B cell (primary cell): ENCODE measurements at regions not wholly inside any gene's neighbourhood (a gene's known extent, or its start where the extent isn't known, plus 50 kb on each side); places are given as distances from the start of the nearest gene placed in this dataset.

Source experiments
- ATAC-seq: fragments of 200-7000 bp; cut with Tn5 transposase; one replicate; pipeline ENCODE4 v1.10.0; 2021; ENCODE audit warnings: low read depth, mild to moderate bottlenecking, moderate number of reproducible peaks, moderate library complexity
- CTCF ChIA-PET: fragments of 350-600 bp; sonication (Branson Sonifier 250); formaldehyde crosslinking; loops from one replicate; lab custom pipeline; 2021; ENCODE audit warnings: antibody characterized with exemption, inconsistent platforms; lab: Charles Lee
- POLR2A ChIA-PET: fragments of 350-600 bp; sonication (Branson Sonifier 250); formaldehyde crosslinking; loops from one replicate; lab custom pipeline; 2021; ENCODE audit warnings: antibody characterized with exemption; lab: Charles Lee
- DNase-seq: peaks from one replicate; pipeline ENCODE4 v3.0.0; 2013
- H2AFZ ChIP-seq: 2 replicates; pipeline ENCODE4 v1.6.1; 2012; ENCODE audit warnings: mild to moderate bottlenecking, low read depth, low read length; ENCODE audit not compliant: insufficient read depth, poor library complexity, severe bottlenecking
- H3K27ac ChIP-seq, 2 donors: 1 replicate in 1 of 2; 2 replicates in 1 of 2; pipeline ENCODE4 v1.5.1; 2012 to 2013; ENCODE audit warnings: low read length in 2 of 2, mild to moderate bottlenecking in 2 of 2, moderate library complexity in 1 of 2
- H3K27me3 ChIP-seq, 4 experiments: fragments of 200-600 bp in 1 of 4; sonication (generic) in 1 of 4; replicated peaks in 1 of 4; 1 replicate in 2 of 4; 2 replicates in 2 of 4; pipeline versions ENCODE4 v1.6.1 to v1.7.0; 2013 to 2016; ENCODE audit warnings: low read length in 3 of 4, mild to moderate bottlenecking in 2 of 4, mixed read lengths in 1 of 4, moderate library complexity in 1 of 4; ENCODE audit not compliant: insufficient read depth in 4 of 4, control insufficient read depth in 3 of 4; ENCODE audit errors: control extremely low read depth in 1 of 4
- H3K36me3 ChIP-seq, 2 experiments: replicated peaks in 1 of 2; 1 replicate in 1 of 2; 2 replicates in 1 of 2; pipeline versions ENCODE4 v1.6.1 to v1.7.1; 2013; ENCODE audit warnings: low read length in 1 of 2; ENCODE audit not compliant: insufficient read depth in 2 of 2, control insufficient read depth in 1 of 2; ENCODE audit errors: control extremely low read depth in 1 of 2, extremely low read depth in 1 of 2
- H3K4me1 ChIP-seq, 2 donors: fragments of 200-600 bp in 1 of 2; sonication (generic) in 1 of 2; 1 replicate in 1 of 2; 2 replicates in 1 of 2; pipeline versions ENCODE4 v1.5.1 to v1.6.1; 2013 to 2017; ENCODE audit warnings: low read length in 2 of 2; ENCODE audit not compliant: control insufficient read depth in 2 of 2, insufficient read depth in 2 of 2
- H3K4me2 ChIP-seq: replicated peaks from 2 replicates; pipeline ENCODE3; 2012; ENCODE audit warnings: mild to moderate bottlenecking, low read depth, low read length; ENCODE audit not compliant: poor library complexity, severe bottlenecking
- H3K4me3 ChIP-seq, 5 experiments: fragments of 200-600 bp in 1 of 5; sonication (generic) in 1 of 5; 1 replicate in 3 of 5; 2 replicates in 2 of 5; pipeline versions ENCODE4 v1.5.1 to v1.7.0; 2011 to 2016; ENCODE audit warnings: low read length in 4 of 5, mild to moderate bottlenecking in 4 of 5, low read depth in 2 of 5, control low read depth in 1 of 5, moderate library complexity in 1 of 5; ENCODE audit not compliant: insufficient read depth in 1 of 5; ENCODE audit errors: control extremely low read depth in 1 of 5, extremely low read depth in 1 of 5
- H3K79me2 ChIP-seq: fragments of 200-600 bp; sonication (generic); one replicate; pipeline ENCODE4 v1.6.0; 2016; ENCODE audit warnings: low read length; ENCODE audit not compliant: control insufficient read depth, insufficient read depth
- H3K9ac ChIP-seq: fragments of 200-600 bp; sonication (generic); 2 replicates; pipeline ENCODE4 v1.6.1; 2017; ENCODE audit warnings: mild to moderate bottlenecking, low read length, moderate library complexity
- H3K9me3 ChIP-seq, 3 donors: one replicate each; pipeline versions ENCODE4 v1.6.1 to v1.7.1; 2013; ENCODE audit warnings: low read length in 2 of 3; ENCODE audit not compliant: control insufficient read depth in 2 of 3, insufficient read depth in 1 of 3; ENCODE audit errors: control extremely low read depth in 1 of 3
- H4K20me1 ChIP-seq: 2 replicates; pipeline ENCODE4 v1.6.0; 2012; ENCODE audit warnings: mild to moderate bottlenecking, low read length; ENCODE audit not compliant: insufficient read depth, control insufficient read depth, poor library complexity, severe bottlenecking
- H3K27ac Mint-ChIP-seq: one replicate; pipeline ENCODE4 v1.8.0; 2021; ENCODE audit warnings: mixed read lengths
- H3K27me3 Mint-ChIP-seq: one replicate; pipeline ENCODE4 v1.8.0; 2021; ENCODE audit warnings: mixed read lengths
- H3K4me1 Mint-ChIP-seq: one replicate; pipeline ENCODE4 v1.8.0; 2021; ENCODE audit warnings: mixed read lengths
- H3K4me3 Mint-ChIP-seq: one replicate; pipeline ENCODE4 v1.8.0; 2021; ENCODE audit warnings: mixed read lengths
- H3K9me3 Mint-ChIP-seq: one replicate; pipeline ENCODE4 v1.8.0; 2022; ENCODE audit warnings: mixed read lengths; ENCODE audit not compliant: insufficient read depth
- CTCF ChIP-seq: fragments of 200-600 bp; IDR thresholded peaks from one replicate; pipeline ENCODE4 v1.8.0; 2022; ENCODE audit warnings: antibody characterized with exemption, mild to moderate bottlenecking
- EZH2 ChIP-seq: IDR thresholded peaks from 2 replicates; pipeline ENCODE4 v1.6.1; 2012; ENCODE audit warnings: borderline replicate concordance, low read depth, mild to moderate bottlenecking, moderate library complexity, low read length; ENCODE audit not compliant: insufficient read depth, poor library complexity, severe bottlenecking
- WGBS: methylation state at CpG from one replicate; pipeline ENCODE4 v1.1.5; 2013; ENCODE audit warnings: missing lambda C conversion rate; ENCODE audit not compliant: insufficient coverage; 5-methylcytosine and 5-hydroxymethylcytosine counted together
- intact Hi-C: fragments of 100-400 bp; cut with micrococcal nuclease; formaldehyde crosslinking; loops from one replicate; pipeline ENCODE4 v1.10.0; 2022

DNA sequence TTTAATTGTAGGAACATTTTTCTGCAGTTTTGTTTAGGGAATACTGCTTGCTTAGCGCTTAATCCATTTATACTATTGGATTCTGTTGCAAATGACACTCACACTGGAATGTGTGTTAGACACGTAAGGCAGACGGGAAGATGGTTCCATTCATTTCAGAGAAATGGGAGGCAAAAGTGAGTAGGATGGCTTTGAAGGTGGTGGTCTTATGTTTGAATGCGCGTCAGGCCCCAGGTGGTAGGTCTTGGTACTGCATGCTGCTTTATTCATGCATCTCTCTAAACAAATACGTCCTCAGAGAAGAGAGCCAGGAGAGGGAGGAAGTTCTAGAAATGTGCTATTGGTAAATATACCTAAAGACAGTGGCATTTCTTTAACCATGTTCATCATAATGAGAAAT is 997.6 kb upstream of the RBFOX1 start:
- Histone ChIP-seq H3K36me3 (no peaks in the 10 kb centered on the region), H3K79me2 (no peaks in the 10 kb centered on the region), H3K27me3 (no peaks in the 10 kb centered on the region), H4K20me1 (no peaks in the 10 kb centered on the region), H3K4me3 (no peak overlapping the region), H3K4me2 (no peak overlapping the region), H2AFZ (no peak overlapping the region), H3K9me3 (peaks cover 0 to 3% (median under 1%) of the 10 kb centered on the region in 3 donors), H3K9ac (no peak overlapping the region), H3K4me1 (no peaks in the 10 kb centered on the region), H3K27ac (no peak overlapping the region)
- POLR2A ChIA-PET = no interaction called here
- 92% methylated on average over 2 of the region's 6 CpGs for WGBS
- no peak overlapping the region for H3K4me3 Mint-ChIP-seq
- no peaks in the 10 kb centered on the region for H3K4me1 Mint-ChIP-seq
- H3K27ac Mint-ChIP-seq = no peak overlapping the region
- H3K9me3 Mint-ChIP-seq = peaks cover 7% of the 10 kb centered on the region
- intact Hi-C loops = no loop called here
- no peak for TF ChIP-seq EZH2
- peak; percentile 44 for TF ChIP-seq CTCF
- CTCF ChIA-PET = no interaction called here
- no peaks in the 10 kb centered on the region for H3K27me3 Mint-ChIP-seq
- ATAC-seq (no peak), DNase-seq (no peak)

GRCh38 chr16:6331770-6332169 is 1000.9 kb upstream of the RBFOX1 start:
- Mint-ChIP-seq H3K4me3 (no peak overlapping the region), H3K27me3 (no peaks in the 10 kb centered on the region), H3K27ac (no peak overlapping the region), H3K9me3 (peaks cover 8% of the 10 kb centered on the region), H3K4me1 (no peaks in the 10 kb centered on the region)
- H3K4me2 ChIP-seq = no peak overlapping the region
- H3K4me1 ChIP-seq = no peaks in the 10 kb centered on the region
- no peak for TF ChIP-seq EZH2
- TF ChIP-seq CTCF = no peak
- H3K36me3 ChIP-seq = no peaks in the 10 kb centered on the region
- H3K27ac ChIP-seq = no peak overlapping the region
- no peak overlapping the region for H3K9ac ChIP-seq
- no peaks in the 10 kb centered on the region for H3K79me2 ChIP-seq
- WGBS = 18% methylated on average over 3 of the region's 3 CpGs
- H3K9me3 ChIP-seq = peaks cover 0 to 3% (median 0%) of the 10 kb centered on the region in 3 donors
- no peaks in the 10 kb centered on the region for H3K27me3 ChIP-seq
- H2AFZ ChIP-seq = no peak overlapping the region
- intact Hi-C loops = no loop called here
- POLR2A ChIA-PET = no interaction called here
- H4K20me1 ChIP-seq = no peaks in the 10 kb centered on the region
- DNase-seq = no peak
- no peak overlapping the region for H3K4me3 ChIP-seq
- no peak for ATAC-seq
- CTCF ChIA-PET = no interaction called here
